Ishikawa (cell line): ENCODE measurements at regions not wholly inside any gene's neighbourhood (a gene's known extent, or its start where the extent isn't known, plus 50 kb on each side); places are given as distances from the start of the nearest gene placed in this dataset.

Source experiments
- EP300 ChIP-seq: IDR thresholded peaks from 2 replicates; pipeline ENCODE4 v1.6.1; 2012; ENCODE audit warnings: borderline replicate concordance
- NFIC ChIP-seq: IDR thresholded peaks from 2 replicates; pipeline ENCODE4 v1.6.1; 2012

DNA sequence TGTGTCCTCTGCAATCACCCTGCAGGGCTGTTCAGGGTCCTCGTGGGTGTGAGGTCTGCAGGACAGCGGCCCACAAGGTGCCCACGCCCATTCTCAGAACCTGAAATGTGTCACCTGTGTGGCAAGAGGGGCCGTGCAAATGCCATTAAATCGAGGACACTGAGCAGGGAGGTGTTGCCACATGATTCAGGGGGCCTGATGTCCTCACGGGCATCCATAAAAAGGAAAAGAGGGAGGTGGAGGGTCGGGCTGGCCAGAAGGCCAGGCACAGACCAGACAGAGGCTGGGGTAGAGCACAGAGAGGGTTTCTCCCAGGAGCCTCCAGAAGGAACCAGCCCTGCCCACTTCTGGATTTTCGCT lies 239.6 kb downstream of the ERMARD start:
- TF ChIP-seq EP300 (no peak), NFIC (no peak)
